IMR-90 (cell line): ENCODE measurements at regions not wholly inside any gene's neighbourhood (a gene's known extent, or its start where the extent isn't known, plus 50 kb on each side); places are given as distances from the start of the nearest gene placed in this dataset.

Source experiments
- ATAC-seq: fragments of 200-7000 bp; cut with Tn5 transposase; 2 replicates; pipeline ENCODE4 v1.9.1; 2020; ENCODE audit warnings: low read depth, mild to moderate bottlenecking, moderate library complexity
- BruUV-seq: library from RNA; stranded (reverse); fragments of 400-500 nt; replicated peaks from 2 replicates; lab custom pipeline; 2021; lab: Mats Ljungman, UMichigan
- CTCF ChIA-PET: fragments of 300-600 bp; formaldehyde crosslinking; extraction: SDS; loops from one replicate; lab custom pipeline; 2021; ENCODE audit warnings: antibody characterized with exemption; lab: Yijun Ruan, JAX
- POLR2A ChIA-PET: fragments of 300-600 bp; sonication (Branson Sonifier 250); formaldehyde crosslinking; loops from one replicate; lab custom pipeline; 2022; ENCODE audit warnings: antibody characterized with exemption; ENCODE audit not compliant: unreplicated experiment; lab: Charles Lee
- DNase-seq: peaks from one replicate; pipeline ENCODE4 v3.0.0; 2013
- H2AFZ ChIP-seq: replicated peaks from 2 replicates; pipeline ENCODE3; 2013; ENCODE audit warnings: low read length, mild to moderate bottlenecking; ENCODE audit not compliant: poor library complexity
- H2AK5ac ChIP-seq: 2 replicates; pipeline ENCODE4 v1.6.1; 2013; ENCODE audit warnings: low read depth, low read length, inconsistent platforms
- H2AK9ac ChIP-seq: replicated peaks from 2 replicates; pipeline ENCODE3; 2013; ENCODE audit warnings: mild to moderate bottlenecking, low read depth, low read length, moderate library complexity; ENCODE audit not compliant: poor library complexity
- H2BK120ac ChIP-seq: 2 replicates; pipeline ENCODE4 v1.6.1; 2013; ENCODE audit warnings: low read depth, low read length, inconsistent platforms
- H2BK15ac ChIP-seq: 3 replicates; pipeline ENCODE4 v1.6.1; 2013; ENCODE audit warnings: low read depth, low read length, inconsistent platforms
- H2BK20ac ChIP-seq: 2 replicates; pipeline ENCODE4 v1.6.1; 2013; ENCODE audit warnings: low read depth, mild to moderate bottlenecking, inconsistent platforms, low read length, moderate library complexity
- H2BK5ac ChIP-seq: 2 replicates; pipeline ENCODE4 v1.6.1; 2013; ENCODE audit warnings: mild to moderate bottlenecking, low read depth, low read length, inconsistent platforms; ENCODE audit not compliant: poor library complexity, severe bottlenecking
- H3K14ac ChIP-seq: replicated peaks from 2 replicates; pipeline ENCODE4 v1.6.1; 2013; ENCODE audit warnings: low read depth, low read length, inconsistent platforms
- H3K18ac ChIP-seq: 2 replicates; pipeline ENCODE4 v1.6.1; 2013; ENCODE audit warnings: low read depth, low read length, control low read depth
- H3K23ac ChIP-seq: 2 replicates; pipeline ENCODE4 v1.6.1; 2013; ENCODE audit warnings: low read depth, low read length, inconsistent platforms
- H3K27ac ChIP-seq: 2 replicates; pipeline ENCODE4 v1.5.1; 2013; ENCODE audit warnings: mild to moderate bottlenecking, control low read depth, low read length; ENCODE audit not compliant: insufficient read depth
- H3K27me3 ChIP-seq: 2 replicates; pipeline ENCODE4 v1.6.1; 2013; ENCODE audit warnings: low read length; ENCODE audit not compliant: control insufficient read depth, insufficient read depth
- H3K36me3 ChIP-seq: 2 replicates; pipeline ENCODE4 v1.6.1; 2013; ENCODE audit warnings: low read length, mixed read lengths; ENCODE audit not compliant: control insufficient read depth, insufficient read depth
- H3K4ac ChIP-seq: 2 replicates; pipeline ENCODE4 v1.6.1; 2013; ENCODE audit warnings: low read depth, low read length, inconsistent platforms
- H3K4me1 ChIP-seq: 2 replicates; pipeline ENCODE4 v1.6.1; 2013; ENCODE audit warnings: low read length, mixed read lengths; ENCODE audit not compliant: control insufficient read depth, insufficient read depth
- H3K4me2 ChIP-seq: 2 replicates; pipeline ENCODE4 v1.6.1; 2013; ENCODE audit warnings: low read depth, mild to moderate bottlenecking, control low read depth, low read length, moderate library complexity
- H3K4me3 ChIP-seq: 2 replicates; pipeline ENCODE4 v1.5.1; 2013; ENCODE audit warnings: low read depth, mild to moderate bottlenecking, control low read depth, low read length, moderate library complexity; ENCODE audit not compliant: insufficient read depth
- H3K56ac ChIP-seq: 2 replicates; pipeline ENCODE4 v1.6.1; 2013; ENCODE audit warnings: low read length, inconsistent platforms; ENCODE audit not compliant: insufficient read depth; ENCODE audit errors: extremely low read depth
- H3K79me1 ChIP-seq, 2 experiments: 2 replicates each; pipeline ENCODE4 v1.6.1; 2013; ENCODE audit warnings: low read length in 2 of 2, inconsistent platforms in 1 of 2, low read depth in 1 of 2
- H3K9ac ChIP-seq: 2 replicates; pipeline ENCODE4 v1.6.1; 2013; ENCODE audit warnings: low read depth, low read length, control low read depth
- H3K9me1 ChIP-seq: 2 replicates; pipeline ENCODE4 v1.6.1; 2013; ENCODE audit warnings: low read length, inconsistent platforms; ENCODE audit not compliant: insufficient read depth
- H3K9me3 ChIP-seq: 2 replicates; pipeline ENCODE4 v1.6.1; 2013; ENCODE audit warnings: low read length; ENCODE audit not compliant: control insufficient read depth, insufficient read depth
- H4K20me1 ChIP-seq: 2 replicates; pipeline ENCODE4 v1.6.1; 2013; ENCODE audit warnings: low read length, inconsistent platforms; ENCODE audit not compliant: insufficient read depth
- H4K5ac ChIP-seq: 2 replicates; pipeline ENCODE4 v1.6.1; 2013; ENCODE audit warnings: mild to moderate bottlenecking, low read depth, low read length, control low read depth
- H4K8ac ChIP-seq, 2 experiments: 2 replicates each; pipeline ENCODE4 v1.6.1; 2013; ENCODE audit warnings: low read depth in 2 of 2, low read length in 2 of 2, control low read depth in 1 of 2, inconsistent platforms in 1 of 2
- H4K91ac ChIP-seq: 2 replicates; pipeline ENCODE4 v1.6.1; 2013; ENCODE audit warnings: low read depth, low read length, inconsistent platforms; ENCODE audit not compliant: insufficient read depth
- CHD1 ChIP-seq: IDR thresholded peaks from 2 replicates; pipeline ENCODE4 v1.6.1; 2012; ENCODE audit warnings: low read depth, low read length, improper control_type of control experiment
- CTCF ChIP-seq: conservative IDR thresholded peaks from 2 replicates; pipeline ENCODE4 v1.5.1; 2012; ENCODE audit warnings: mild to moderate bottlenecking, low read depth, low read length, improper control_type of control experiment
- ELK1 ChIP-seq: fragments of 150-350 bp; IDR thresholded peaks from 2 replicates; pipeline ENCODE4 v1.6.1; 2016; ENCODE audit warnings: low read depth, mild to moderate bottlenecking, low read length, moderate library complexity, borderline replicate concordance
- RAD21 ChIP-seq: IDR thresholded peaks from 2 replicates; pipeline ENCODE4 v1.6.1; 2012; ENCODE audit warnings: low read length, improper control_type of control experiment
- SMC3 ChIP-seq: fragments of 150-350 bp; IDR thresholded peaks from 2 replicates; pipeline ENCODE4 v1.6.1; 2016; ENCODE audit warnings: low read depth, mild to moderate bottlenecking, antibody characterized with exemption, low read length, moderate library complexity
- USF2 ChIP-seq: fragments of 150-350 bp; IDR thresholded peaks from 2 replicates; pipeline ENCODE4 v1.6.1; 2017; ENCODE audit warnings: mild to moderate bottlenecking, antibody characterized with exemption, low read length, low read depth
- WGBS, 2 experiments: methylation state at CpG; one replicate each; pipeline versions ENCODE4 v1.1.5 to v1.1.7; 2013; ENCODE audit warnings: missing lambda C conversion rate in 2 of 2; ENCODE audit not compliant: insufficient read length in 1 of 2; ENCODE audit errors: extremely low coverage in 2 of 2; 5-methylcytosine and 5-hydroxymethylcytosine counted together
- dilution Hi-C: fragments of 300-500 bp; cut with HindIII; formaldehyde crosslinking; loops from one replicate; pipeline ENCODE4 v1.14.3; 2018; ENCODE audit warnings: low sequenced_read_pairs; ENCODE audit not compliant: unreplicated experiment
- in situ Hi-C: fragments of 300-500 bp; cut with MboI; formaldehyde crosslinking; loops from 3 replicates; pipeline ENCODE4 v1.14.3; 2019; ENCODE audit warnings: low sequenced_read_pairs, inconsistent platforms, mixed read lengths
- intact Hi-C: fragments of 100-400 bp; cut with micrococcal nuclease; formaldehyde crosslinking; loops from 2 replicates; pipeline ENCODE4 v1.10.0; 2022

- Histone ChIP-seq H3K4me3 (no peak overlapping the region), H3K27me3 (no peaks in the 10 kb centered on the region), H3K18ac (no peak overlapping the region), H3K4ac (no peak overlapping the region), H3K56ac (no peak overlapping the region), H3K4me1 (no peaks in the 10 kb centered on the region), H3K23ac (no peak overlapping the region), H3K4me2 (no peak overlapping the region), H2AFZ (no peak overlapping the region), H4K91ac (no peak overlapping the region), H2BK15ac (no peak overlapping the region), H3K9me1 (no peaks in the 10 kb centered on the region), H3K9me3 (peaks cover 12% of the 10 kb centered on the region), H3K79me1 (no peaks in the 10 kb centered on the region), H3K27ac (no peak overlapping the region), H4K20me1 (no peaks in the 10 kb centered on the region), H2BK20ac (no peak overlapping the region), H2BK5ac (no peak overlapping the region), H4K8ac (no peak overlapping the region), H4K5ac (no peak overlapping the region), H3K36me3 (no peaks in the 10 kb centered on the region), H3K9ac (no peak overlapping the region), H2AK9ac (no peak overlapping the region), H2AK5ac (no peak overlapping the region), H2BK120ac (no peak overlapping the region), H3K14ac (no peak overlapping the region)
- ChIA-PET POLR2A (no interaction called here), CTCF (no interaction called here)
- dilution Hi-C loops (no loop called here), in situ Hi-C loops (no loop called here), intact Hi-C loops (no loop called here)
- ATAC-seq (no peak), DNase-seq (no peak)
- no CpG with 5 or more reads among the region's 5 CpGs for WGBS, 2 experiments
- no peak for TF ChIP-seq USF2
- no peak for TF ChIP-seq CTCF
- no peak for TF ChIP-seq CHD1
- no peak for TF ChIP-seq SMC3
- no peak for TF ChIP-seq ELK1
- no peak for TF ChIP-seq RAD21
- no TSS peak for BruUV-seq
These were observed 172.7 kb upstream of the C14orf180 start for GRCh38 chr14:104406831-104407230.
